ENCODE measurements at regions not wholly inside any gene's neighbourhood (a gene's known extent, or its start where the extent isn't known, plus 50 kb on each side); places are given as distances from the start of the nearest gene placed in this dataset.

GRCh38 chr6:79410806-79411205, 126.4 kb downstream of the LCA5 start (continued):
- TF ChIP-seq ZNF232 (CRISPR knock-in tag; IDR thresholded peaks at IDR 0.05) (no peak), IRF2 (CRISPR knock-in tag; IDR thresholded peaks at IDR 0.05; ENCODE audit: borderline replicate concordance, low read depth) (no peak), ZNF219 (CRISPR knock-in tag; IDR thresholded peaks at IDR 0.05; ENCODE audit: borderline replicate concordance) (no peak)

DNA sequence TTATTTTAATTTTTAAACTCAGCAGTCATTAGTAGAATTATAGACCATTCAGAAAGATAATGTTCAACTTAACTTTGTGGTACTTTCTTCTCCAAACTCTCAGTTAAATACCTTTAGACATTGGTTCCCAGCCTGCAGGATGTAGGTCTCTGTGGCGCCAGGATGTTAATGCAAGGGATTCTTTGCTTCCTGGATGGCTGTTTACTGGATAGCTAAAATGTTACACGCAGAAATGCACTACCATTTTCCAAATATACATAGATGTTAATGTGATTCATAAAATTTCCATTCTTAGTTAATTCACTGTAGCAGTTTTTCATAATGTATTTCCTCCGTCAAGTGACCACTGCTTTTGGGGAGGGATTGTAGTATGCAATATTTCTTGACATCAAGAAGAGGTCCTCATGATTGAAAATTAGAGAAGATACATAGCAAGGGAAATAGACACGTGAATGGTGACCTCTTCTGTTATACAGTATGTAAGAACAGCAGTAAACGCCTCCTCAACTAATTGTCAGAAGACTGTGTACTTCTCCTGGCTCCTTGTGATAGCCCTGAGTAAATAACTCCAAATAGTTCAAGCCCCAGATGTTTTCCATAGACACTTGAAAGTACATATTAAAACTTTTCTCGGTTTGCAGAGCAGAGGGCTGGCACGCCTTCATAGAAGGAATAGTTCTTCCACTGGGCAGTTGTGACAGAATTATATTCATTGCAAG, 128.8 kb downstream of the LCA5 start:
- Mint-ChIP-seq H3K36me3 (peaks cover 4% of the 10 kb centered on the region; the same call in 1 of the 2 replicates), H3K4me3 (no peak overlapping the region), H3K4me1 (peaks cover 40% of the 10 kb centered on the region), H3K9me3 (peaks cover 14% of the 10 kb centered on the region), H3K27me3 (ENCODE audit: low read depth) (no peaks in the 10 kb centered on the region), H3K27ac (no peak overlapping the region)
- POLR2A ChIA-PET = no interaction called here
- CTCF ChIA-PET = no interaction called here
- ATAC-seq (no peak), DNase-seq (ENCODE audit: low spot score) (no peak)
- TF ChIP-seq, protein P1, sequence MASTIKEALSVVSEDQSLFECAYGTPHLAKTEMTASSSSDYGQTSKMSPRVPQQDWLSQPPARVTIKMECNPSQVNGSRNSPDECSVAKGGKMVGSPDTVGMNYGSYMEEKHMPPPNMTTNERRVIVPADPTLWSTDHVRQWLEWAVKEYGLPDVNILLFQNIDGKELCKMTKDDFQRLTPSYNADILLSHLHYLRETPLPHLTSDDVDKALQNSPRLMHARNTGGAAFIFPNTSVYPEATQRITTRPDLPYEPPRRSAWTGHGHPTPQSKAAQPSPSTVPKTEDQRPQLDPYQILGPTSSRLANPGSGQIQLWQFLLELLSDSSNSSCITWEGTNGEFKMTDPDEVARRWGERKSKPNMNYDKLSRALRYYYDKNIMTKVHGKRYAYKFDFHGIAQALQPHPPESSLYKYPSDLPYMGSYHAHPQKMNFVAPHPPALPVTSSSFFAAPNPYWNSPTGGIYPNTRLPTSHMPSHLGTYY (CRISPR knock-in tag; IDR thresholded peaks at IDR 0.05) = no peak
- no peak for TF ChIP-seq JAZF1 (CRISPR knock-in tag; IDR thresholded peaks at IDR 0.05)
- no peak for TF ChIP-seq JUN (CRISPR knock-in tag; IDR thresholded peaks at IDR 0.05)
- no peak for TF ChIP-seq ARID4B (CRISPR knock-in tag; IDR thresholded peaks at IDR 0.05; ENCODE audit: borderline replicate concordance)
- TF ChIP-seq TCF7 (CRISPR knock-in tag; IDR thresholded peaks at IDR 0.05; ENCODE audit: low read depth) = no peak
- TF ChIP-seq, protein P2, sequence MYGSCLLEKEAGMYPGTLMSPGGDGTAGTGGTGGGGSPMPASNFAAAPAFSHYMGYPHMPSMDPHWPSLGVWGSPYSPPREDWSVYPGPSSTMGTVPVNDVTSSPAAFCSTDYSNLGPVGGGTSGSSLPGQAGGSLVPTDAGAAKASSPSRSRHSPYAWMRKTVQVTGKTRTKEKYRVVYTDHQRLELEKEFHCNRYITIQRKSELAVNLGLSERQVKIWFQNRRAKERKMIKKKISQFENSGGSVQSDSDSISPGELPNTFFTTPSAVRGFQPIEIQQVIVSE (CRISPR knock-in tag; IDR thresholded peaks at IDR 0.05; ENCODE audit: borderline replicate concordance) = no peak
- no peak for TF ChIP-seq ZNF263 (CRISPR knock-in tag; IDR thresholded peaks at IDR 0.05; ENCODE audit: low read depth)
- TF ChIP-seq MYBL2 (CRISPR knock-in tag; IDR thresholded peaks at IDR 0.05) = no peak
- no peak for TF ChIP-seq NFATC4 (CRISPR knock-in tag; IDR thresholded peaks at IDR 0.05)
- TF ChIP-seq ZNF423 (CRISPR knock-in tag; IDR thresholded peaks at IDR 0.05) = no peak
- TF ChIP-seq, protein P3, sequence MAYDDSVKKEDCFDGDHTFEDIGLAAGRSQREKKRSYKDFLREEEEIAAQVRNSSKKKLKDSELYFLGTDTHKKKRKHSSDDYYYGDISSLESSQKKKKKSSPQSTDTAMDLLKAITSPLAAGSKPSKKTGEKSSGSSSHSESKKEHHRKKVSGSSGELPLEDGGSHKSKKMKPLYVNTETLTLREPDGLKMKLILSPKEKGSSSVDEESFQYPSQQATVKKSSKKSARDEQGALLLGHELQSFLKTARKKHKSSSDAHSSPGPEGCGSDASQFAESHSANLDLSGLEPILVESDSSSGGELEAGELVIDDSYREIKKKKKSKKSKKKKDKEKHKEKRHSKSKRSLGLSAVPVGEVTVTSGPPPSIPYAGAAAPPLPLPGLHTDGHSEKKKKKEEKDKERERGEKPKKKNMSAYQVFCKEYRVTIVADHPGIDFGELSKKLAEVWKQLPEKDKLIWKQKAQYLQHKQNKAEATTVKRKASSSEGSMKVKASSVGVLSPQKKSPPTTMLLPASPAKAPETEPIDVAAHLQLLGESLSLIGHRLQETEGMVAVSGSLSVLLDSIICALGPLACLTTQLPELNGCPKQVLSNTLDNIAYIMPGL (CRISPR knock-in tag; IDR thresholded peaks at IDR 0.05) = no peak
- TF ChIP-seq OVOL2 (CRISPR knock-in tag; IDR thresholded peaks at IDR 0.05; ENCODE audit: borderline replicate concordance) = no peak
- TF ChIP-seq SOX15 (CRISPR knock-in tag; IDR thresholded peaks at IDR 0.05) = no peak
- TF ChIP-seq TP53 (CRISPR knock-in tag; IDR thresholded peaks at IDR 0.05) = no peak
- TF ChIP-seq, protein P4, sequence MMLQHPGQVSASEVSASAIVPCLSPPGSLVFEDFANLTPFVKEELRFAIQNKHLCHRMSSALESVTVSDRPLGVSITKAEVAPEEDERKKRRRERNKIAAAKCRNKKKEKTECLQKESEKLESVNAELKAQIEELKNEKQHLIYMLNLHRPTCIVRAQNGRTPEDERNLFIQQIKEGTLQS (CRISPR knock-in tag; conservative IDR thresholded peaks at IDR 0.05) = no peak
- no peak for TF ChIP-seq ZBTB43 (CRISPR knock-in tag; IDR thresholded peaks at IDR 0.05)
- TF ChIP-seq, protein P5, sequence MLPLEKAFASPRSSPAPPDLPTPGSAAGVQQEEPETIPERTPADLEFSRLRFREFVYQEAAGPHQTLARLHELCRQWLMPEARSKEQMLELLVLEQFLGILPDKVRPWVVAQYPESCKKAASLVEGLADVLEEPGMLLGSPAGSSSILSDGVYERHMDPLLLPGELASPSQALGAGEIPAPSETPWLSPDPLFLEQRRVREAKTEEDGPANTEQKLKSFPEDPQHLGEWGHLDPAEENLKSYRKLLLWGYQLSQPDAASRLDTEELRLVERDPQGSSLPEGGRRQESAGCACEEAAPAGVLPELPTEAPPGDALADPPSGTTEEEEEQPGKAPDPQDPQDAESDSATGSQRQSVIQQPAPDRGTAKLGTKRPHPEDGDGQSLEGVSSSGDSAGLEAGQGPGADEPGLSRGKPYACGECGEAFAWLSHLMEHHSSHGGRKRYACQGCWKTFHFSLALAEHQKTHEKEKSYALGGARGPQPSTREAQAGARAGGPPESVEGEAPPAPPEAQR (CRISPR knock-in tag; IDR thresholded peaks at IDR 0.05) = no peak
- TF ChIP-seq TEAD4 (CRISPR knock-in tag; IDR thresholded peaks at IDR 0.05) = no peak
- no peak for TF ChIP-seq CREM (CRISPR knock-in tag; IDR thresholded peaks at IDR 0.05)
